ENCODE measurements at regions not wholly inside any gene's neighbourhood (a gene's known extent, or its start where the extent isn't known, plus 50 kb on each side); places are given as distances from the start of the nearest gene placed in this dataset.
A peak's percentile ranks its signal among the peaks of the same experiment; 100 is the strongest.

DNA sequence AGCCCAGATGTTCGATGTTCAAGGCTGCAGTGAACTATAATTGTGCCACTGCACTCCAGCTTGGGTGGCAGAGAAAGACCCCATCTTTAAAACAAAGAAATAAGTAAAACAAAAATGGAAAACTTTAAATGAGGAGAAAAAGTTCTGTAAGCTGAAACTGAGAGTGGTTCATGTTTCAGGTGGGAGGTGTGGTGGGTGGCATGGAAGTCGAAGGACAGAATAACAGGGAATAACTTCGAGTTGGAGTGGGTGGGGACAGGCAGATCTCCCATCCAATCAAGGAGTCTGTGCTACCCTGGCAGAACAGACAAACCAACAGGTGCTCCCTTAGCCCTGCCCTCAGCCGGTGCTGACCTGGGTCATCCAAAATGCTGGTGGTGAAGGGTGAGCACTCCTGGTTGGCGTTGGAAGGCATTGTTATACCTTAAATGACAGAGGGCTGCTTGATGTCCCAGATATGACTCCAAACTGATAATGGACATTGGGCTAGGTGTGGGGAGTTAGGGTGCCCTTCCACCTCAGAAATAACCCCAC lies 328.4 kb downstream of the DYSF start:
- no peak overlapping the region for H3K14ac ChIP-seq (ENCODE audit: low read length in 2 of 2)
- no peak overlapping the region for H2AFZ ChIP-seq (ENCODE audit: low read depth, low read length)
- no peak overlapping the region for H2BK15ac ChIP-seq (ENCODE audit: low read depth, poor library complexity, severe bottlenecking)
- WGBS, result 82% methylated on average over 4 of the region's 5 CpGs
- no peak overlapping the region for H4K8ac ChIP-seq (ENCODE audit: low read length)
- H3K23ac ChIP-seq (ENCODE audit: low read length in 2 of 2), result no peak overlapping the region
- no peak for DNase-seq
- H3K27me3 ChIP-seq (ENCODE audit: control insufficient read depth in 1 of 2, insufficient read depth in 1 of 2, low read length in 2 of 2), result peaks cover 0 to 64% of the 10 kb centered on the region in 2 experiments
- no peaks in the 10 kb centered on the region for H3K36me3 ChIP-seq (ENCODE audit: control insufficient read depth in 1 of 2, insufficient read depth in 2 of 2, low read depth in 1 of 2, low read length in 2 of 2)
- no peaks in the 10 kb centered on the region for H3K9me3 ChIP-seq (ENCODE audit: control insufficient read depth, low read length)
- H3K4me2 ChIP-seq (ENCODE audit: low read length, poor library complexity, severe bottlenecking), result no peak overlapping the region
- no peak overlapping the region for H3K9ac ChIP-seq (ENCODE audit: low read length)
- H2BK120ac ChIP-seq (ENCODE audit: low read depth, low read length), result no peak overlapping the region
- no peak overlapping the region for H3K27ac ChIP-seq (ENCODE audit: low read length, poor library complexity, severe bottlenecking)
- H3K4me3 ChIP-seq (ENCODE audit: insufficient read depth in 1 of 2, low read depth in 1 of 2, low read length in 2 of 2), result no peak overlapping the region
- H3K4me1 ChIP-seq (ENCODE audit: control insufficient read depth, insufficient read depth, low read depth, low read length), result peaks cover 27% of the 10 kb centered on the region
- no peak overlapping the region for H2BK5ac ChIP-seq (ENCODE audit: low read depth, low read length, poor library complexity, severe bottlenecking)
- H3K4ac ChIP-seq (ENCODE audit: low read depth in 1 of 2, low read length in 2 of 2), result no peak overlapping the region
- no peaks in the 10 kb centered on the region for H3K79me1 ChIP-seq (replicated peaks; ENCODE audit: low read length, poor library complexity, severe bottlenecking)
- no peak overlapping the region for H4K91ac ChIP-seq (ENCODE audit: low read length)
- H2BK12ac ChIP-seq (ENCODE audit: low read length in 2 of 2), result no peak overlapping the region
- peak overlapping the region; percentile 62 for H2AK5ac ChIP-seq (ENCODE audit: low read length, severe bottlenecking)
- no peak overlapping the region for H3K18ac ChIP-seq (ENCODE audit: low read depth in 1 of 2, low read length in 2 of 2)

DNA sequence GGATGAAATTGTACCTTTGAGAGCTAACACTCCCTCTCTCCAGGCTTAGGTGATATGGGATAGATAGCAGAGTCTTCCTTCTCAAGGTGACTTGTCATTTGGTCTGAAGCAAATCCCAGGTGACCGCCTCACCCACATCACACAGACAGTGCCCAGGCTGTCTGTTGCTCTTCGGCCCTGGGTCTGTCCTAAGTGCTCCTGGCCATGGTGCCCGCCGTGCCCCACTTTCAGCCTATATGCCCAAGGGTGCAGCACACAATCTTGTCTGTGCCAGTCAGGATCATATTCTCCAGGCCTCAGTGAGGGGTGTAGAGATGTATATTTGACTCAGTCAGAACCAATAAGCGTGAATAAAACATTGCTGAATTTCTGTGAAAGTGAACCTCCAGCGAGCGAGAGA lies 326.8 kb downstream of the DYSF start:
- H3K27me3 ChIP-seq (ENCODE audit: control insufficient read depth in 1 of 2, insufficient read depth in 1 of 2, low read length in 2 of 2), result peaks cover 0 to 58% of the 10 kb centered on the region in 2 experiments
- no peak for DNase-seq
- no peak overlapping the region for H2BK15ac ChIP-seq (ENCODE audit: low read depth, poor library complexity, severe bottlenecking)
- H3K27ac ChIP-seq (ENCODE audit: low read length, poor library complexity, severe bottlenecking), result no peak overlapping the region
- no peak overlapping the region for H2BK120ac ChIP-seq (ENCODE audit: low read depth, low read length)
- no peak overlapping the region for H3K4ac ChIP-seq (ENCODE audit: low read depth in 1 of 2, low read length in 2 of 2)
- no peak overlapping the region for H2BK5ac ChIP-seq (ENCODE audit: low read depth, low read length, poor library complexity, severe bottlenecking)
- no peaks in the 10 kb centered on the region for H3K36me3 ChIP-seq (ENCODE audit: control insufficient read depth in 1 of 2, insufficient read depth in 2 of 2, low read depth in 1 of 2, low read length in 2 of 2)
- H4K91ac ChIP-seq (ENCODE audit: low read length), result no peak overlapping the region
- H4K8ac ChIP-seq (ENCODE audit: low read length), result no peak overlapping the region
- no peak overlapping the region for H3K4me3 ChIP-seq (ENCODE audit: insufficient read depth in 1 of 2, low read depth in 1 of 2, low read length in 2 of 2)
- no peak overlapping the region for H2AK5ac ChIP-seq (ENCODE audit: low read length, severe bottlenecking)
- no peak overlapping the region for H3K23ac ChIP-seq (ENCODE audit: low read length in 2 of 2)
- no peaks in the 10 kb centered on the region for H3K9me3 ChIP-seq (ENCODE audit: control insufficient read depth, low read length)
- no peak overlapping the region for H2BK12ac ChIP-seq (ENCODE audit: low read length in 2 of 2)
- no peak overlapping the region for H3K9ac ChIP-seq (ENCODE audit: low read length)
- WGBS, result 87% methylated on average over 7 of the region's 7 CpGs
- H3K18ac ChIP-seq (ENCODE audit: low read depth in 1 of 2, low read length in 2 of 2), result peak overlapping the region in 1 of 2 experiments; percentile 26
- H3K79me1 ChIP-seq (replicated peaks; ENCODE audit: low read length, poor library complexity, severe bottlenecking), result no peaks in the 10 kb centered on the region
- peak overlapping the region in 1 of 2 experiments; percentile 18 for H3K14ac ChIP-seq (ENCODE audit: low read length in 2 of 2)
- H3K4me1 ChIP-seq (ENCODE audit: control insufficient read depth, insufficient read depth, low read depth, low read length), result peaks cover 19% of the 10 kb centered on the region
- H2AFZ ChIP-seq (ENCODE audit: low read depth, low read length), result no peak overlapping the region
- no peak overlapping the region for H3K4me2 ChIP-seq (ENCODE audit: low read length, poor library complexity, severe bottlenecking)

DNA sequence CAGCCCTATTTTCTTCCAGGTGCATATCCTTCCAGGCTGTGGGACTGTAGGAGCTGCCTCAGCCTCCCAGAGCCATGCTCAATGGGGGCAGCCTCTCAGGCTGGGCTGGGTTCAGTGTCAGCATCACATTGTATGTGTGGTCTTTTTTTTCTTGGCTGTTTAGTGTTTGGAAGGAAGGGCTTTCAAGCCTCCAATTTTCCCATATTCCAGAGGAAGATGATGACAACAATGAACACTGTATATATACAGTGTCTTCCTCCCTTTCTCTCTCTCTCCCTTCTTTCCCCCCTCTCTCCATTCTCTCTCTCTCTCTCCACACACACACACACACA lies 326.4 kb downstream of the DYSF start:
- H3K18ac ChIP-seq (ENCODE audit: low read depth in 1 of 2, low read length in 2 of 2), result no peak overlapping the region
- H2BK15ac ChIP-seq (ENCODE audit: low read depth, poor library complexity, severe bottlenecking), result no peak overlapping the region
- H3K4me3 ChIP-seq (ENCODE audit: insufficient read depth in 1 of 2, low read depth in 1 of 2, low read length in 2 of 2), result no peak overlapping the region
- no peak overlapping the region for H2AFZ ChIP-seq (ENCODE audit: low read depth, low read length)
- DNase-seq, result no peak
- no peak overlapping the region for H3K4me2 ChIP-seq (ENCODE audit: low read length, poor library complexity, severe bottlenecking)
- no peaks in the 10 kb centered on the region for H3K79me1 ChIP-seq (replicated peaks; ENCODE audit: low read length, poor library complexity, severe bottlenecking)
- no peak overlapping the region for H3K9ac ChIP-seq (ENCODE audit: low read length)
- H2BK5ac ChIP-seq (ENCODE audit: low read depth, low read length, poor library complexity, severe bottlenecking), result no peak overlapping the region
- no peaks in the 10 kb centered on the region for H3K9me3 ChIP-seq (ENCODE audit: control insufficient read depth, low read length)
- peaks cover 14% of the 10 kb centered on the region for H3K4me1 ChIP-seq (ENCODE audit: control insufficient read depth, insufficient read depth, low read depth, low read length)
- no peak overlapping the region for H4K91ac ChIP-seq (ENCODE audit: low read length)
- no peak overlapping the region for H3K4ac ChIP-seq (ENCODE audit: low read depth in 1 of 2, low read length in 2 of 2)
- H3K27ac ChIP-seq (ENCODE audit: low read length, poor library complexity, severe bottlenecking), result no peak overlapping the region
- H3K14ac ChIP-seq (ENCODE audit: low read length in 2 of 2), result peak overlapping the region in 1 of 2 experiments; percentile 44
- H3K36me3 ChIP-seq (ENCODE audit: control insufficient read depth in 1 of 2, insufficient read depth in 2 of 2, low read depth in 1 of 2, low read length in 2 of 2), result no peaks in the 10 kb centered on the region
- no peak overlapping the region for H4K8ac ChIP-seq (ENCODE audit: low read length)
- H3K23ac ChIP-seq (ENCODE audit: low read length in 2 of 2), result no peak overlapping the region
- H3K27me3 ChIP-seq (ENCODE audit: control insufficient read depth in 1 of 2, insufficient read depth in 1 of 2, low read length in 2 of 2), result peaks cover 0 to 58% of the 10 kb centered on the region in 2 experiments
- H2BK120ac ChIP-seq (ENCODE audit: low read depth, low read length), result no peak overlapping the region
- H2BK12ac ChIP-seq (ENCODE audit: low read length in 2 of 2), result no peak overlapping the region
- no peak overlapping the region for H2AK5ac ChIP-seq (ENCODE audit: low read length, severe bottlenecking)

- H2BK15ac ChIP-seq (ENCODE audit: low read depth, poor library complexity, severe bottlenecking), result peak overlapping the region; percentile 21
- WGBS, result 64% methylated on average over 7 of the region's 8 CpGs
Observed at GRCh38 chr2:71778936-71779773, 325.8 kb downstream of the DYSF start.

More at GRCh38 chr2:71778936-71779773, 325.8 kb downstream of the DYSF start:
- Histone ChIP-seq H2AFZ (ENCODE audit: low read depth, low read length) (no peak overlapping the region), H3K4me2 (ENCODE audit: low read length, poor library complexity, severe bottlenecking) (no peak overlapping the region), H3K36me3 (ENCODE audit: control insufficient read depth in 1 of 2, insufficient read depth in 2 of 2, low read depth in 1 of 2, low read length in 2 of 2) (no peaks in the 10 kb centered on the region), H3K27me3 (ENCODE audit: control insufficient read depth in 1 of 2, insufficient read depth in 1 of 2, low read length in 2 of 2) (peaks cover 0 to 58% of the 10 kb centered on the region in 2 experiments), H2BK5ac (ENCODE audit: low read depth, low read length, poor library complexity, severe bottlenecking) (no peak overlapping the region), H3K18ac (ENCODE audit: low read depth in 1 of 2, low read length in 2 of 2) (peak overlapping the region in 1 of 2 experiments; percentile 38), H3K9me3 (ENCODE audit: control insufficient read depth, low read length) (no peaks in the 10 kb centered on the region), H2BK12ac (ENCODE audit: low read length in 2 of 2) (peak overlapping the region in 1 of 2 experiments; percentile 10), H3K4me1 (ENCODE audit: control insufficient read depth, insufficient read depth, low read depth, low read length) (peaks cover 14% of the 10 kb centered on the region), H3K4ac (ENCODE audit: low read depth in 1 of 2, low read length in 2 of 2) (no peak overlapping the region), H3K27ac (ENCODE audit: low read length, poor library complexity, severe bottlenecking) (no peak overlapping the region), H2AK5ac (ENCODE audit: low read length, severe bottlenecking) (no peak overlapping the region), H2BK120ac (ENCODE audit: low read depth, low read length) (no peak overlapping the region), H3K9ac (ENCODE audit: low read length) (no peak overlapping the region), H3K79me1 (replicated peaks; ENCODE audit: low read length, poor library complexity, severe bottlenecking) (no peaks in the 10 kb centered on the region), H4K8ac (ENCODE audit: low read length) (no peak overlapping the region), H3K14ac (ENCODE audit: low read length in 2 of 2) (peak overlapping the region in 1 of 2 experiments; percentile 44), H3K23ac (ENCODE audit: low read length in 2 of 2) (no peak overlapping the region), H4K91ac (ENCODE audit: low read length) (no peak overlapping the region), H3K4me3 (ENCODE audit: insufficient read depth in 1 of 2, low read depth in 1 of 2, low read length in 2 of 2) (no peak overlapping the region)
- DNase-seq, result peak; percentile 73

All from mesenchymal stem cell (in vitro differentiated cells and primary cell).